ENCODE measurements at regions not wholly inside any gene's neighbourhood (a gene's known extent, or its start where the extent isn't known, plus 50 kb on each side); places are given as distances from the start of the nearest gene placed in this dataset.

DNA sequence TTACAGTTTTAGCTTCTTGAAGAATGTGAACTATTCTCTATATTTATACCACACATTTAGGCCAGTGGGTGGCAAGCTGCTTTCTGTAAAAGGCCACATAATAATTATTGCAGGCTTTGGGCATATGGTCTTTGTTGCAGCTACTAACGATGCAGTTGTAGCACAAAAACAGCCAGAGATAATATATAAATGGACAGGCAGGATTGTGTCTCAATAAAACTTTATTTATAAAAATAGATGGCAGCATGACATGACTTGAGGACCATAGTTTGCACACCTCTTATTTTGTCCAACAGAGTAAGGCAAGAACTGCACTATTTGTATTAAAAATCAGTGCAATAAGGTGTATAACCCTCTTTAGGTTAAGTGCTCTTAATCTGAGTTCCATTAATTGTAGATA is 415.0 kb downstream of the ANXA1 start:
- H3K4me3 ChIP-seq (ENCODE audit: low read length): no peak overlapping the region
- DNase-seq (ENCODE audit: low read depth): no peak
- TF ChIP-seq, protein P1, sequence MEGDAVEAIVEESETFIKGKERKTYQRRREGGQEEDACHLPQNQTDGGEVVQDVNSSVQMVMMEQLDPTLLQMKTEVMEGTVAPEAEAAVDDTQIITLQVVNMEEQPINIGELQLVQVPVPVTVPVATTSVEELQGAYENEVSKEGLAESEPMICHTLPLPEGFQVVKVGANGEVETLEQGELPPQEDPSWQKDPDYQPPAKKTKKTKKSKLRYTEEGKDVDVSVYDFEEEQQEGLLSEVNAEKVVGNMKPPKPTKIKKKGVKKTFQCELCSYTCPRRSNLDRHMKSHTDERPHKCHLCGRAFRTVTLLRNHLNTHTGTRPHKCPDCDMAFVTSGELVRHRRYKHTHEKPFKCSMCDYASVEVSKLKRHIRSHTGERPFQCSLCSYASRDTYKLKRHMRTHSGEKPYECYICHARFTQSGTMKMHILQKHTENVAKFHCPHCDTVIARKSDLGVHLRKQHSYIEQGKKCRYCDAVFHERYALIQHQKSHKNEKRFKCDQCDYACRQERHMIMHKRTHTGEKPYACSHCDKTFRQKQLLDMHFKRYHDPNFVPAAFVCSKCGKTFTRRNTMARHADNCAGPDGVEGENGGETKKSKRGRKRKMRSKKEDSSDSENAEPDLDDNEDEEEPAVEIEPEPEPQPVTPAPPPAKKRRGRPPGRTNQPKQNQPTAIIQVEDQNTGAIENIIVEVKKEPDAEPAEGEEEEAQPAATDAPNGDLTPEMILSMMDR (conservative IDR thresholded peaks at IDR 0.05; ENCODE audit: low read length): no peak

DNA sequence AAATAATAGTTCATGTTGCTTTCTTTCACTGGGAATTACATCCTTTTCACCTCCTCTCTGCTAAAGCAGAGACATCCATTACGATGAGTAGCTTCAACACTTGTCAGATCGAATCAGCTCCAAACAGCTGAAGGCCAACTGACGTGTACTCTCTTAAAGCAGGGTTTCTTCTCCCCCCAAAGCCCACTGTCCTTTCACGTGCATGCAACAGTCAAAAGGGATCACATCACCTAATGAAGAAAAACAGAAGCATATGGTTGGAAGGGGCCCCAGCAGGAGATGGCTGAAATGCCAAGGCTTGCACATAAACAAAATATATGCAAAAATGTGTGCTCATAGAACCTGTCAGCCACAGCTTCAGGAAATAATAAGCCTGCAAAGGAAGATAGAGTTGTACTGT is 421.6 kb downstream of the ANXA1 start:
- no peak overlapping the region for H3K4me3 ChIP-seq (ENCODE audit: low read length)
- TF ChIP-seq, protein P1 (conservative IDR thresholded peaks at IDR 0.05; ENCODE audit: low read length): no peak
- no peak for DNase-seq (ENCODE audit: low read depth)

DNA sequence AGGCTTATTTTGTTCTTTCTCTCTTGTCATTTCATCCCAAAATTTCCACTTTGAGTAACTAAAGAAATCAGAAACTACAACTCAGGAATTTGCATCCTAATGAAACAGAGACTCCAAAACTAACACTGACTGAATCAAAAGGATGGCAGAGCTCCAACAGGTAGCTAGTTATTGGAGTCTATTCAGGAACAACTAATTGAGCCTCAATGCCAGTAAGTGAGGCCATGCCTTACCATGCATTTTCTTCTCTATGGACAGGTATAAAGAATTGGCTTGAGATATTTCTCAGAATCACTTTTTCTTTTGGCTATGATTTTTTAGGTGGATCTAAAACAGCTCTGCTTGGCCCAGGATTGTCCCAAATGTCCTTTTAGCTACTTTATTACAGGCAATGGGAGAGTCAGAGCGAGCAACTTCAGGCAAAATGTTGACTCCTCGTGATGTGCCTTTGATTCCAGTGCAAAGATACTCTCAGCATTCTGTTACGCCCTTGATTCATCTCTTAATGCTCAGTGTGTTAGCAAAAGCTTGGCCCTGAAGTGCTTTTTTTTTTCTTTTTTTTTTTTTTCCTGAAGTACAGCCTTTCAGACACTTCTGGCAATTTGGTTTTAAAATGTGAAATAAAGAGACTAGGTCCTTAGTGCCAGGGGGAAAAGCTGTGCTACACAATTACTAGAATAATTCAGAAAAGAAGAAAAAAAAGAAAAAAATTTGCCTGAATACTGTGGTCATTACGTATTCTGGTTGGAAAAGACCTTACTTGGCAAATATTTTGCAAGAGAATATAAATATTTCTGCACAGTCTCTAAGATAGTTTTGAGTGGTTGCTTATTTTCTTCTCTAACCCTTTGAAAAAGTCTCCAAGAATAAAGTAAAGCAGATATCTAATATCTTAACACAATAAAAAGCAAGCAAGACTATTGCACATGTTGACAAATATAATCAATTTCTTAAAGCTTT is 423.7 kb downstream of the ANXA1 start:
- no peak for DNase-seq (ENCODE audit: low read depth)
- TF ChIP-seq, protein P1 (conservative IDR thresholded peaks at IDR 0.05; ENCODE audit: low read length): no peak
- H3K4me3 ChIP-seq (ENCODE audit: low read length): no peak overlapping the region

DNA sequence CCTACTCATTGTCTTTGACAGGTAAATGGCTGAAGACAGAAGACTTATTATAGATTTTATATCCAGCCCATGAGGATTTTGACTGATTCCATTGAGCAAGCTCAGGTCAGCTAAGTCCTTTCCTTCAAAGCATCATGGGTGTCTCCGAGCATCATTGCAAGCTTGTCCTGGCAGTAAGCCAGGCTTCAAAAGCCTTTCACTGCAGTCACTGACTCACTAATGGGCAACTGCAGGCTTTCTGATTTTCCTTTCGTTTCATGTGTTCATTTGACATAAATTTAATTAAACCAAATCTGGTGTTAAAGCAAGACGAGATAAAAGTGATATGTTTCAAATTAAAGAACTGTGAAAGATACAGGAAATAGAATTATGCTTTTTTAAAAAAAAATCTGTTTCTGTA is 426.2 kb downstream of the ANXA1 start:
- DNase-seq (ENCODE audit: low read depth): peak; percentile 2
- TF ChIP-seq, protein P1 (conservative IDR thresholded peaks at IDR 0.05; ENCODE audit: low read length): no peak
- no peak overlapping the region for H3K4me3 ChIP-seq (ENCODE audit: low read length)

DNA sequence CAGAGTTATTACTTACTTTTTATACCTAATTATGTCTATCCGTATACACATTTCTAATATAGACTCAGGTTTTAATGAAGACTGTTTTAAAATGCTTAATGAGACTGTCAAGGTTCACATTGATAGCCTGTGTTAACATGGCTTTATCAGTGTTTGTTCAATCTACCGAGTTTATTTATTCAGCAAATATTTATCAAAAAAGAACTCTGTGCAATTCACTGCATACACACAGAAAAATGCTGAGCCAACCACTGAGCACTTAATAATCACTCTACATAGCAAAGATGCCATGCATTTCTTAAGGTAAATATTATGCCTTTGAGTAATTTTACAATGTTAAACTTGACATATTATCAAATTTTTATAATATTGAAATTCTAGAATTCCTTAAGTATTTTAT is 428.2 kb downstream of the ANXA1 start:
- no peak for DNase-seq (ENCODE audit: low read depth)
- TF ChIP-seq, protein P1 (conservative IDR thresholded peaks at IDR 0.05; ENCODE audit: low read length): no peak
- no peak overlapping the region for H3K4me3 ChIP-seq (ENCODE audit: low read length)

DNA sequence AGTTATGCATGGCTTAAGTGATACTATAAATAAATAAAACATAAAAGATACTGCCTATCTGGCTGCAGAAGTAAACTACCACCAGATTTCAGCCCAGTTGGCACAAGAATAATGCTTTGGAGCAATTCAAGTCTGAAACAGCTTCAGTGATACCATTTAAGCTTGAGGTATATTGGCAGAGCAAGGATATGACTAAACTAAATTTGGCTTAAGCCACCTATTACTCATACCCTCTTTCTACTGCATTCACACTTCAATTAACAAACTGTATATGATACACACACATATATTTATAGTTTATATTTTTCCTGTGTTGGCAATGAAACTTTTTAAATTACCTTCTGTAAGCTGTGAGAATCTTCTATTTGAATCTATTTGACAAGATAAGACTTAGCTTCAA is 431.9 kb downstream of the ANXA1 start:
- TF ChIP-seq, protein P1 (conservative IDR thresholded peaks at IDR 0.05; ENCODE audit: low read length): no peak
- DNase-seq (ENCODE audit: low read depth): no peak
- H3K4me3 ChIP-seq (ENCODE audit: low read length): no peak overlapping the region

DNA sequence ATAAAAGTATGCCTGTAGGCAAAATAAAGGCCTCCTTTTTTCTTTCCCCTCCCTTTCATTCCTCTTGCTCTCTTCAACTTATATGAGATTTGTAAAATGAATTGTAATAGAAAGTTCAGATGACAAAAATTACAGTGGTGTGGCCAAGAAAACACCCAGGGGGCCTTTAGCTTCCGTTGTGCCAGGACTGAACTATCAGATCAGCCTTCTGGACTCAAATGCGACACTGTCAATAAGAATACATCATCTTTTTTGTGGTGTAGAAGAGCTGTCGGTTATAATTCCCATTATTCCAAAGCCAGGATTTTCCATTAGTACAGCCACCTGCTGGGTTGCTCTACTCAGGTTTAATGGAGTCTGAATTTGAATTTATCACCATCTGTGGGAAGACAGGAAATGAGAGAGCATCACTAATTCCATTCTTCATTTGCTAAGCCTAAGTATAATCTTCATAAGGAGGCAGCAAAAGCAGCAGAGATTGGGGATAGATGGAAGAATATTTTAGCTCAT is 443.4 kb downstream of the ANXA1 start:
- TF ChIP-seq, protein P1 (conservative IDR thresholded peaks at IDR 0.05; ENCODE audit: low read length): no peak
- H3K4me3 ChIP-seq (ENCODE audit: low read length): no peak overlapping the region
- no peak for DNase-seq (ENCODE audit: low read depth)
